ENCODE measurements at regions not wholly inside any gene's neighbourhood (a gene's known extent, or its start where the extent isn't known, plus 50 kb on each side); places are given as distances from the start of the nearest gene placed in this dataset.

DNA sequence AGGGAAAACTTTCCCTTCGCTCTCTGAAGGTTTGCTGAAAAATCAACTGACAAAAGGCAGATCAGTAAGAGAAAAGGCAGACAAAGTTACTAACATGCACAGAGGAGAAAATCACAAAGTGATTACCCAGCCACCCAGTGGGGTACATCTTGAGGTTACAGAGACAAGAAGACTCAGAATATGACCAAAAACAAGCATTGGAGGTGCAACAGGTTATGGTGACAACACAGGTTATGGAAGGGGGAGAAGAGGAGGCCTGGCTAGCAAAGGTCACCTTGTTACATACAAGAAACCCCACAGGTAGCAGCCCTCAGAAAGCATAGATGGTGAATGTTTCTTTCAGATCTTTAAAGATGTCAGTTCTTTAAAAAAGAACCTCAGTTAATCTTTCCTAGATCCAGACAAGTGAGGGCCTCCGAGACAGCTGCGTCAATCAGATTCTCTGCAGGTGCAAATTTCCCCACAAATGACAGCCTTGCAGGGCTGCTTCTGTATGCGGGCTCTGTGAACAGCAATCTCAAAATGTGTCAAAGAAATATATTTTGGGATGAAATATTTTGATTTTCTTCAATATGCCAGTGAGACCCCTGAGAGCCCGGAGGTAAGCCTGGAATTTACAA, 207.6 kb upstream of the RAB4A start:
- TF ChIP-seq ZNF274 (IDR thresholded peaks at IDR 0.05; ENCODE audit: low read depth, low read length) = no peak
- TF ChIP-seq YY1 (IDR thresholded peaks at IDR 0.05; ENCODE audit: insufficient read depth, insufficient read length) = no peak

Measured in NT2/D1 (cell line).